ENCODE measurements at regions not wholly inside any gene's neighbourhood (a gene's known extent, or its start where the extent isn't known, plus 50 kb on each side); places are given as distances from the start of the nearest gene placed in this dataset.

DNA sequence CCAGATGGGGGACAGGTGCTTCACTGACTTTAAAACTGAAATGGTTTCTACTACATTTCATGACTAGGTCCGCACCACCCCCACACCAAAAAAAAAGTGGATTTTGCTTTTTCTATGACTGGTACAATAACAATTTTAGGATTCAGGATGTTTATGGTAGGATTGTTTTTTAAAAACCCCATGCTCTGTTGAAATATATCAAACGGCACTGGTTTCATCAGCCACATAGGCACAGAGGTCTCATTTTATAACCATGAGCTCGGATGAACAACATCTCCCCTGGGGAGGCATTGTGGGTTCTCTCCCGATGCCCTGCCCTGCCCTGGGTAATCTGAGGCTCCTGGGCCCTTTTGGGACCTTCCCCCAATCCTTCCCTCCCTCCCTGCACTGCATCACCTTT lies 202.7 kb upstream of the KBTBD8 start:
- intact Hi-C loops (cut with DNase I) = no loop called here
- ATAC-seq = no peak
- WGBS = 69% methylated on average over 4 of the region's 4 CpGs

DNA sequence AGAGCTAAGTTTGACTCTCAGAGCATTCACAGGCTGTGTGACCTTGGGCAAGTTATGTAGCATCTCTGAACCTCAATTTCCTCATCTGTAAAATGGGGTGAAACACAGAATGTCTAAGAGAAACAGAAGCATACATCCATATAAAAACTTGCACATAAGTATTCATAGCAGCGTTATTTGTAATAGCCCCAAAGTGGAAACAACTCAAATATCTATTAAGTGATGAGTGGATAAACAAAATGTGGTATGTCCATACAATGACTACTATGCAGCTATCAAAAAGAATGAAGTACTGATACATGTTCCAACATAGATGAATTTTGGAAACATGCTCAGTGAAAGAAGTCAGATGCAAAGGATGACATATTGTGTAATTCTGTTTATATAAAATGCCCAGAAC lies 201.8 kb upstream of the KBTBD8 start:
- intact Hi-C loops (cut with DNase I) = no loop called here
- DNase-seq = no peak
- H3K4me1 ChIP-seq (ENCODE audit: control insufficient read depth, insufficient read depth, low read length) = peaks cover 3% of the 10 kb centered on the region
- no peak for ATAC-seq
- no peaks in the 10 kb centered on the region for H3K9me3 ChIP-seq (ENCODE audit: control insufficient read depth, low read length)
- WGBS = 99% methylated on average over 1 of the region's 1 CpG
- no peaks in the 10 kb centered on the region for H3K27me3 ChIP-seq (ENCODE audit: control insufficient read depth, insufficient read depth)
- no peak overlapping the region for H3K27ac ChIP-seq (ENCODE audit: low read length)
- no peak overlapping the region for H3K4me3 ChIP-seq (ENCODE audit: low read length)

More for the DNA sequence above, 202.7 kb upstream of the KBTBD8 start:
- Histone ChIP-seq H3K4me1 (ENCODE audit: control insufficient read depth, insufficient read depth, low read length) (peaks cover 3% of the 10 kb centered on the region), H3K4me3 (ENCODE audit: low read length) (no peak overlapping the region), H3K27me3 (ENCODE audit: control insufficient read depth, insufficient read depth) (no peaks in the 10 kb centered on the region), H3K9me3 (ENCODE audit: control insufficient read depth, low read length) (no peaks in the 10 kb centered on the region), H3K27ac (ENCODE audit: low read length) (no peak overlapping the region)
- no peak for DNase-seq

DNA sequence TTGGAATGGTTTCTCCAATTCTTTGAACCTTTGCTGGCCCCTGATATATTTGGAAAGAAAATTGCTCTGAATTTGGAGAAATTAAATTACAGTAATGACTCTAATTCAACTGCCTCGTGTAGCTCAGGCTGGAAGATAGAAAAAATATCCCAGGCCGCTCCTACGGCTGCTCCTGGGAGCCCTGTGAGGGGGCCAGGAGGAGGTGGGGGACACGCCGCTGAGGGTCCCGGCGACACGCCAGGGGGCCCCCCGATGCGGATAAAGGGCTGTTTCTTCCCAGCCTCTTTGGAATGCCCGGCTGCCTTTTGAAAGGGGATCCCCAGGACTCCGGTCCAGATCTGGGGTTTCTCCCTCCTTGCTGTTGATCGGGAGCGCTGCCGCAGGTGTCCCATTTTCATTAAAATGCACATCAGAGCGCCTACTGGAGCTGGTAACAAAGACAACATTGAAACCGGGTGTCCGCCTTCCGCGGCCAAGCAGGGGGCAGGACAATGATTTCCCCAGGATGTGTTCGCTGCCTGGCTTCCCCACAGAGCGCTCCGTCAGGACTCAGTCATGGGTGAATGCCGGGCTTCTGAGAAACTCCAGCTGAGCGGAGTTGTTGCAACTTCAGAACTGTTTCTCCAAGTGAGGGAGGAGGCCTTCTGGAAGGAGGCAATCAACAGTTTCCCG lies 200.1 kb upstream of the KBTBD8 start:
- Histone ChIP-seq H3K27ac (ENCODE audit: low read length) (no peak overlapping the region), H3K27me3 (ENCODE audit: control insufficient read depth, insufficient read depth) (no peaks in the 10 kb centered on the region), H3K4me3 (ENCODE audit: low read length) (no peak overlapping the region), H3K4me1 (ENCODE audit: control insufficient read depth, insufficient read depth, low read length) (peaks cover 3% of the 10 kb centered on the region), H3K9me3 (ENCODE audit: control insufficient read depth, low read length) (no peaks in the 10 kb centered on the region)
- intact Hi-C loops (cut with DNase I) = no loop called here
- peak; percentile 42 to 69 (median 56) for DNase-seq
- 17% methylated on average over 26 of the region's 26 CpGs for WGBS
- ATAC-seq = peak; percentile 40 to 84

DNA sequence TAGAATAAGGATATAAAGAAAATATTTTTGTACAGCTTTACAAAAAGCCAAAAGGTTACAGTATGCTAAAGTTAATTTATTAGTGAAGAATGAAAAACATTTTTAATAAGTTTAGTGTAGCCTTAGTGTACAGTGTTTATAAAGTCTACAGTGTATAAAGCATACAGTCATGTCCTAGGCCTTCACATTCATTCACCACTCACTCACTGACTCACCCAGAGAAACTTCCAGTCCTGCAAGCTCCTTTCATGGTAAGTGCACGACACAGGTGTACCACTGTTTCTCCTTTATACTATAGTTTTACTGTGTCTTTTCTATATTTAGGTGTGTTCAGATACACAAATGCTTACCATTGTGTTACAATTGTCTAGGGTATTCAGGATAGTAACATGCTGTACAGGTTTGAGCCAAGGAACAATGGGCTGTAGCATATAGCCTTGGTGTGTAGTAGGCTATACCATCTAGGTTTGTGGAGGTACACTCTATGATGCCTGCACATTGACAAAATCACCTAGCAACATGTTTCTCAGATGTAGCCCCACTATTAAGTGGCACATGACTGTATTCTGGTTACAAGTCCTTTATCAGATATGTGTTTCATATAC lies 197.1 kb upstream of the KBTBD8 start:
- Histone ChIP-seq H3K9me3 (ENCODE audit: control insufficient read depth, low read length) (no peaks in the 10 kb centered on the region), H3K27me3 (ENCODE audit: control insufficient read depth, insufficient read depth) (no peaks in the 10 kb centered on the region), H3K4me3 (ENCODE audit: low read length) (no peak overlapping the region), H3K4me1 (ENCODE audit: control insufficient read depth, insufficient read depth, low read length) (peaks cover 3% of the 10 kb centered on the region), H3K27ac (ENCODE audit: low read length) (no peak overlapping the region)
- ATAC-seq = no peak
- intact Hi-C loops (cut with DNase I) = no loop called here
- no peak for DNase-seq
- 97% methylated on average over 1 of the region's 1 CpG for WGBS

DNA sequence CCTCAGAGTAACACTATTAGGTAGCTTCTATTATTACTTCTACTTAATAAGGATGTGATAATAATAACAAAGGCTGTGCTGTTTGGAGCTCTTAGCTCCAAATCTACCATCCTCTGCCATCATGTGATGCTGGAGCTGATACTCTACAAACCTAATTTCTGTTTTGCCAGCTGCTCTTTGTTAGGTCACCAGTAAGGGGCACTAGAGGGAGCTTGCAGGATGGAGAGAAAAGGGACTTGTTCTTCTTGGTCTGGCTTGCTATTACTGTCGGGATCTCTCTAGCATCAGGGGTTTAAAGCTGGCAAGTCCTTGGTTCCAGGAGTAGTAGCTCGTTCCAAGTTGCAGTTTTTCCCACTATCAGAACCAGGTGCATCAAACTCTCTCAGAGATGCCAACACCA lies 194.9 kb upstream of the KBTBD8 start:
- Histone ChIP-seq H3K4me3 (ENCODE audit: low read length) (no peak overlapping the region), H3K27me3 (ENCODE audit: control insufficient read depth, insufficient read depth) (no peaks in the 10 kb centered on the region), H3K4me1 (ENCODE audit: control insufficient read depth, insufficient read depth, low read length) (peaks cover 3% of the 10 kb centered on the region), H3K9me3 (ENCODE audit: control insufficient read depth, low read length) (no peaks in the 10 kb centered on the region), H3K27ac (ENCODE audit: low read length) (no peak overlapping the region)
- intact Hi-C loops (cut with DNase I) = no loop called here
- 43% methylated on average over 2 of the region's 2 CpGs for WGBS
- peak in 1 of 2 donors; percentile 40 for ATAC-seq
- DNase-seq = no peak

DNA sequence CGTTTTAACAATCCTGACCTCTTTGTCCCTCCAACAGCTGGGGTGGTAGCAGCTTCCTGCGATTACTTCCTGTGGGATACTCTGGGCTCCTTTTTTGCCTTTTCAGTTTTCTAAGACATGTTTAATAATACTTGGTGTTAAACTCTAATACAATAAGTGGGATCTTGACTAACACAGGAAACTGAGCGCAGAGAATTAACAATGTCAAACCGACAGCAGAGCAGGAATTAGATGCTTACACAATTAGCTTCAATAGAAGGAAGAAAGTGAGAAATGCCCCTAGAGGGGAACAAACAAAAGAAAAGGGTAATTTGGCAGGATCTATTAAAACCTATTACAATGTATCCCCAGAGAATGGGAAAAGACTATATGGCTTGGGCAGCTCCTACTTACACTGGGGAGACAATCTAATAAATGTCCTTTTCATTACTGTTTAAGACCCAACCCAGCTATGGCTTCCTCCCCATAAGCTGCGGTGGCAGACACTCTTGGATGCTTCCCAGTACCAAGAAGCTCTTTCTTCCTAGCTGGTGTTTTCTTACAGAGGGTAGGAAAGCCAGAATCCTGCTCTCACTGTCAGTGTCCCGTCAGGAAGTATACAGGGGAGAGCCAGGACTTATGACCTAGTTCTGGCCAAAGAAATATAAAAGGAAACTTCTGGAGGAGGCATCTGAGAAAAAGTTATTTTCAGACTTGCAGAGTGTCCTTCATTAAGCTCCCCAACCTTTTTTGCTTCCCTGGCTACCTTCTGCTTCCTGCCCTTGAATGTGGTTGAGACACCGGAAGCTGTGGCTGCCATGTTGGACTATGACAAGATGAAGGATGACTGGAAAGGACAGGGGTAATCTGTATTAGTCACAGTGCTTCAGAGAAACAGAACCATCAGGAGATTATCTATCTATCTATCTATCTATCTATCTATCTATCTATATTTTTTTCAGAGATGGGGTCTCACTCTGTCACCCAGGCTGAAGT lies 194.1 kb upstream of the KBTBD8 start:
- DNase-seq (no peak), ATAC-seq (peak in 1 of 2 donors; percentile 52)
- Histone ChIP-seq H3K27ac (ENCODE audit: low read length) (no peak overlapping the region), H3K4me3 (ENCODE audit: low read length) (no peak overlapping the region), H3K9me3 (ENCODE audit: control insufficient read depth, low read length) (no peaks in the 10 kb centered on the region), H3K27me3 (ENCODE audit: control insufficient read depth, insufficient read depth) (no peaks in the 10 kb centered on the region), H3K4me1 (ENCODE audit: control insufficient read depth, insufficient read depth, low read length) (peaks cover 2% of the 10 kb centered on the region)
- intact Hi-C loops (cut with DNase I) = no loop called here
- WGBS = 40% methylated on average over 7 of the region's 7 CpGs

DNA sequence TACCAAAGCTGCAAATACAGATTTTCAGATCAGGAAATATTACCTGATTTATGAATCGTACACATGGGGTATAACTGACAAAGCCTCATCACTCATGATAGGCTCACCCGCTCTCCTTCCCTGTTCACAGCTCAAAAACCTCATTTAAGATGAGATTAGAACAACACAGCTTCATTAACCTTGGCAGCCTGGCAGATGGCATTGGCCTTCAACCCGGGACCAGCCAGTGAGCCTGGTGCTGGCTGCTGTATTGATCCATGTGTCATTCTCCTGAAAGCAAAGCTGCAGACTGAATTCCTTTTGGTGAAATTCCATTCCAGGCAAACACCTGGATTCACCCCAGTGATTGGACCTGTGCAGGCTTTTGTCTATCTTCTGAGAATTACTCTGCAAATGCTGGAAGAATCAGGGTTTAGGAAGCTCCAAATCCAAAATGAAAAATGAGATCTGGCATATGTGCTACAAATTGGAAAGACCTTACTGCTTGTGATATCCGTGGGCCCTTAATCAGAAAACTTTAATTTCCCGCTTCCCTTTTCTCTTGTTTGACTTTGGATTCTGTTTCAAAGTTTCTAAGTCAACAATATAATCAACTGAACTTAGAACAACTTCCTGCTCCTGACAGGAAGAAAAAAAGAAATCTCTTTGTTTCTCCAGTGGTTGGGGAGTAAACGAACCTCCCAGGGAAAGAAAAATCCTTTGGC lies 189.1 kb upstream of the KBTBD8 start:
- peak in 1 of 2 donors; percentile 68 for ATAC-seq
- Histone ChIP-seq H3K4me1 (ENCODE audit: control insufficient read depth, insufficient read depth, low read length) (peaks cover 4% of the 10 kb centered on the region), H3K9me3 (ENCODE audit: control insufficient read depth, low read length) (no peaks in the 10 kb centered on the region), H3K4me3 (ENCODE audit: low read length) (no peak overlapping the region), H3K27me3 (ENCODE audit: control insufficient read depth, insufficient read depth) (no peaks in the 10 kb centered on the region), H3K27ac (ENCODE audit: low read length) (no peak overlapping the region)
- intact Hi-C loops (cut with DNase I) = no loop called here
- WGBS = 58% methylated on average over 6 of the region's 6 CpGs
- no peak for DNase-seq

DNA sequence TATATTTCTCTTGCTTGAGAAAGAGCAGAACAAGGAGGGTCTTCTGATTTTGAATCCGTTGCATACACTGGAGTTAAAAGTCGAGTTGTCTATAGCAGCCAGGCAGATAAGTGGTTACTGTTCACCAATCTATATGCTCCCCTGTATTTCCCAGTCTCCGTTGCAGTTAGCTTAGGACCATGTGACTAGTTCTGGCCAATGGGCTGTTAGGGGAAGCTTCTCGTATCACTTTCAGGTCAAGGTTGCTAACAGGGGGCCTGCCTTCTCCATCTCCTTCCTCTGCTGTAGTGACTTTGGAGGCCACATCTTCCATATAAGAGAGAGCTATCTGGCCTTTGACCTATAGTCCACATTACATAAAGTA lies 188.5 kb upstream of the KBTBD8 start:
- intact Hi-C loops (cut with DNase I) = no loop called here
- H3K4me3 ChIP-seq (ENCODE audit: low read length) = no peak overlapping the region
- H3K27ac ChIP-seq (ENCODE audit: low read length) = no peak overlapping the region
- ATAC-seq (peak in 1 of 2 donors; percentile 72), DNase-seq (no peak)
- H3K4me1 ChIP-seq (ENCODE audit: control insufficient read depth, insufficient read depth, low read length) = peaks cover 4% of the 10 kb centered on the region
- H3K9me3 ChIP-seq (ENCODE audit: control insufficient read depth, low read length) = no peaks in the 10 kb centered on the region
- 54% methylated on average over 4 of the region's 4 CpGs for WGBS
- H3K27me3 ChIP-seq (ENCODE audit: control insufficient read depth, insufficient read depth) = no peaks in the 10 kb centered on the region

DNA sequence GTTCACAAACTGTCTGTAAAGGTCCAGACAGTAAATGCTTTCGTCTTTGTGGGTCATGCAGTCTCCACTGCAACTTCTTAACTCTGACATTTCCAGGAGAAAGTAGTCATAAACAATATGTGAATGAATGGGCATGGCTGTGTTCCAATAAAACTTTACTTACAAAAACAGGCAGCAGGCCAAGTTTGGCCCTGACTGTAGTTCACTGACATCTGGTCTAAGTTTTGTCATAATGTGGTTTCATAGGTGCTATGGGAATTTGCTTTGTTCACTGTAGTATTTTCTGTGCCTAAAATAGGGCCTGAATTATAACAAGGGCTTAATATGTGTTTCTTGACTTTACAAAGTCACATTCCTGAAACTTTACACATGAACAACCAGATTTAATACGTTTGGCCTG lies 186.0 kb upstream of the KBTBD8 start:
- intact Hi-C loops (cut with DNase I) = loop anchor here in 2 of 4 donors (10.0 kb wide), 2 partner anchors 307 to 407 kb away; partner anchors contain the start of gene LRIG1 (in 1 of the 2)
- Histone ChIP-seq H3K4me1 (ENCODE audit: control insufficient read depth, insufficient read depth, low read length) (peaks cover 4% of the 10 kb centered on the region), H3K9me3 (ENCODE audit: control insufficient read depth, low read length) (no peaks in the 10 kb centered on the region), H3K27ac (ENCODE audit: low read length) (no peak overlapping the region), H3K4me3 (ENCODE audit: low read length) (no peak overlapping the region), H3K27me3 (ENCODE audit: control insufficient read depth, insufficient read depth) (no peaks in the 10 kb centered on the region)
- 57% methylated on average over 2 of the region's 2 CpGs for WGBS
- no peak for ATAC-seq
- no peak for DNase-seq

DNA sequence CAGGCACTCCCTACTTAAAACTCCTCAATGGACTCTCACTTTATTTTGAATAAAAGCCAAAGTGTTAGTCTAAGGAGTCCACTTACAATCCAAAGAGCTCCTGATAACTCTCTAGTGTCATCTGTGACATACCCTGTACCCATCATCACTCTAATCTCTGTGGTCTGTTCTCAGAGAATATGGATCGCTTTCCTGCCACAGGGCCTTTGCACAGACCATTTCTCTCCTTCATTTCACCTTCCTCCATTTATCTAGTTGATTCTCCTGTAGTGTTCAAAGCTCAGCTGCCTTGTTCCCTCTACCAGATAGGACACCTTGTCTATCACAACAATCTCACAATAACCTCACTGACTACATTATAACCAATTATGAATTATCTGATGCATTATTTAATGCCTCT lies 185.4 kb upstream of the KBTBD8 start:
- DNase-seq (no peak), ATAC-seq (no peak)
- H3K9me3 ChIP-seq (ENCODE audit: control insufficient read depth, low read length) = no peaks in the 10 kb centered on the region
- WGBS = 72% methylated on average over 1 of the region's 1 CpG
- H3K4me1 ChIP-seq (ENCODE audit: control insufficient read depth, insufficient read depth, low read length) = peaks cover 4% of the 10 kb centered on the region
- intact Hi-C loops (cut with DNase I) = loop anchor here in 2 of 4 donors (10.0 kb wide), 2 partner anchors 308 to 408 kb away; partner anchors contain the start of gene LRIG1 (in 1 of the 2)
- H3K27ac ChIP-seq (ENCODE audit: low read length) = no peak overlapping the region
- no peak overlapping the region for H3K4me3 ChIP-seq (ENCODE audit: low read length)
- H3K27me3 ChIP-seq (ENCODE audit: control insufficient read depth, insufficient read depth) = no peaks in the 10 kb centered on the region

All from right cardiac atrium (tissue), 5 donors.